HepG2 (cell line): ENCODE measurements at regions not wholly inside any gene's neighbourhood (a gene's known extent, or its start where the extent isn't known, plus 50 kb on each side); places are given as distances from the start of the nearest gene placed in this dataset.

Experiments
- ATAC-seq: fragments of 200-7000 bp; cut with Tn5 transposase; 3 replicates; pipeline ENCODE4 v1.9.1; 2020; ENCODE audit warnings: mild to moderate bottlenecking, moderate library complexity
- BruUV-seq: library from RNA; stranded (reverse); fragments of 400-500 nt; replicated peaks from 2 replicates; lab custom pipeline; 2021; lab: Mats Ljungman, UMichigan
- CTCF ChIA-PET: fragments of 300-600 bp; formaldehyde crosslinking; extraction: SDS; loops from one replicate; lab custom pipeline; 2021; ENCODE audit warnings: low total read pairs, inconsistent platforms, low intra/inter-chr PET ratio; lab: Yijun Ruan, JAX
- POLR2A ChIA-PET: fragments of 350-600 bp; sonication (Branson Sonifier 250); formaldehyde crosslinking; loops from one replicate; lab custom pipeline; 2020; ENCODE audit warnings: antibody characterized with exemption, inconsistent platforms; lab: Yijun Ruan, JAX
- DNase-seq: peaks from one replicate; pipeline ENCODE4 v3.0.0-alpha.2; 2015; ENCODE audit warnings: low spot score
- FAIRE-seq: peaks from 3 replicates; lab custom pipeline; 2011; peaks lifted over from hg19 to GRCh38; lab: Jason Lieb, UNC
- H2AFZ ChIP-seq: one replicate; pipeline ENCODE4 v1.6.1; 2011; ENCODE audit warnings: low read length, inconsistent platforms
- H3K27ac ChIP-seq: fragments of 300-600 bp; 3 replicates; pipeline ENCODE4 v1.8.0; 2011; ENCODE audit warnings: mixed run types, mild to moderate bottlenecking, mixed read lengths, low read length, inconsistent platforms; ENCODE audit not compliant: insufficient read depth; ENCODE audit errors: extremely low read length
- H3K27me3 ChIP-seq, 2 experiments: fragments of 200-600 bp in 1 of 2; 2 replicates in 1 of 2; 3 replicates in 1 of 2; pipeline versions ENCODE4 v1.6.0 to v1.8.0; 2011; ENCODE audit warnings: low read length in 2 of 2, mild to moderate bottlenecking in 2 of 2, moderate library complexity in 2 of 2, inconsistent platforms in 1 of 2; ENCODE audit not compliant: insufficient read depth in 2 of 2, control insufficient read depth in 1 of 2
- H3K36me3 ChIP-seq, 2 experiments: fragments of 200-600 bp in 1 of 2; replicated peaks in 1 of 2; 2 replicates in 1 of 2; 3 replicates in 1 of 2; pipeline versions ENCODE4 v1.5.1 to v1.8.0; 2011; ENCODE audit warnings: low read length in 2 of 2, inconsistent platforms in 1 of 2; ENCODE audit not compliant: insufficient read depth in 2 of 2, control insufficient read depth in 1 of 2
- H3K4me1 ChIP-seq: 2 replicates; pipeline ENCODE4 v1.5.1; 2012; ENCODE audit warnings: low read length, inconsistent platforms; ENCODE audit not compliant: insufficient read depth
- H3K4me2 ChIP-seq: 2 replicates; pipeline ENCODE4 v1.6.0; 2011; ENCODE audit warnings: low read depth, low read length, inconsistent platforms
- H3K4me3 ChIP-seq, 3 experiments: fragments of 200-600 bp in 1 of 3; sonication (generic), shearing (Covaris generic) in 1 of 3; replicated peaks in 1 of 3; 2 replicates each; pipeline ENCODE4 v1.5.1; 2011 to 2016; ENCODE audit warnings: low read length in 3 of 3, inconsistent platforms in 2 of 3, low read depth in 2 of 3, mild to moderate bottlenecking in 2 of 3, control low read depth in 1 of 3, mixed read lengths in 1 of 3; ENCODE audit not compliant: insufficient read depth in 1 of 3
- H3K79me2 ChIP-seq: one replicate; pipeline ENCODE4 v1.6.1; 2011; ENCODE audit warnings: low read length, inconsistent platforms; ENCODE audit not compliant: insufficient read depth
- H3K9ac ChIP-seq: 2 replicates; pipeline ENCODE4 v1.6.0; 2011; ENCODE audit warnings: mild to moderate bottlenecking, low read depth, low read length, inconsistent platforms; ENCODE audit not compliant: insufficient read depth
- H3K9me3 ChIP-seq: 2 replicates; pipeline ENCODE4 v1.5.1; 2012; ENCODE audit warnings: mild to moderate bottlenecking, low read length
- H4K20me1 ChIP-seq: 2 replicates; pipeline ENCODE4 v1.6.0; 2011; ENCODE audit warnings: inconsistent platforms, mild to moderate bottlenecking, low read length, moderate library complexity; ENCODE audit not compliant: insufficient read depth
- CBX1 ChIP-seq: IDR thresholded peaks from one replicate; pipeline ENCODE4 v1.6.1; 2016; ENCODE audit warnings: antibody characterized with exemption, low read depth
- KLF16 ChIP-seq, 2 experiments: sonication (generic) in 1 of 2; formaldehyde crosslinking in 1 of 2; IDR thresholded peaks; 2 replicates each; pipeline versions ENCODE4 v1.6.1 to v1.8.0; 2016 to 2023; ENCODE audit warnings: missing genetic modification reagents in 2 of 2, missing compliant biosample characterization in 1 of 2
- NPAS2 ChIP-seq: sonication (generic); formaldehyde crosslinking; IDR thresholded peaks from 2 replicates; pipeline ENCODE4 v1.8.0; 2022; ENCODE audit warnings: mild to moderate bottlenecking, missing genetic modification reagents, borderline replicate concordance
- SIN3A ChIP-seq: IDR thresholded peaks from 2 replicates; pipeline ENCODE4 v1.6.1; 2011; ENCODE audit warnings: low read depth, mild to moderate bottlenecking, control low read depth, low read length, borderline replicate concordance
- SPEN ChIP-seq: sonication (generic); formaldehyde crosslinking; IDR thresholded peaks from 2 replicates; pipeline ENCODE4 v1.5.1; 2020; ENCODE audit warnings: low read depth, mild to moderate bottlenecking, missing genetic modification reagents
- ZBTB2 ChIP-seq: sonication (generic); formaldehyde crosslinking; IDR thresholded peaks from 2 replicates; pipeline ENCODE4 v1.8.0; 2022; ENCODE audit warnings: low read depth, missing genetic modification reagents
- ZBTB21 ChIP-seq: sonication (generic); formaldehyde crosslinking; IDR thresholded peaks from 2 replicates; pipeline ENCODE4 v1.4.0; 2020; ENCODE audit warnings: missing genetic modification reagents
- ZBTB37 ChIP-seq: sonication (generic); formaldehyde crosslinking; IDR thresholded peaks from 2 replicates; pipeline ENCODE4 v1.4.0; 2020; ENCODE audit warnings: mild to moderate bottlenecking, missing genetic modification reagents
- ZNF160 ChIP-seq: sonication (generic); formaldehyde crosslinking; IDR thresholded peaks from 2 replicates; pipeline ENCODE4 v1.8.0; 2022; ENCODE audit warnings: mild to moderate bottlenecking, inconsistent platforms, missing genetic modification reagents
- ZNF274 ChIP-seq: sonication (generic); formaldehyde crosslinking; IDR thresholded peaks from 2 replicates; pipeline ENCODE4 v1.5.1; 2020; ENCODE audit warnings: mild to moderate bottlenecking, missing genetic modification reagents
- ZNF329 ChIP-seq: sonication (generic); formaldehyde crosslinking; IDR thresholded peaks from 2 replicates; pipeline ENCODE4 v1.9.0; 2021; ENCODE audit warnings: low read depth, mild to moderate bottlenecking, missing genetic modification reagents
- ZNF367 ChIP-seq: sonication (generic); formaldehyde crosslinking; IDR thresholded peaks from 2 replicates; pipeline ENCODE4 v1.4.0; 2020; ENCODE audit warnings: missing genetic modification reagents, borderline replicate concordance
- ZNF549 ChIP-seq: sonication (generic); formaldehyde crosslinking; IDR thresholded peaks from 2 replicates; pipeline ENCODE4 v1.5.0; 2020; ENCODE audit warnings: missing genetic modification reagents
- ZNF564 ChIP-seq: sonication (generic); formaldehyde crosslinking; IDR thresholded peaks from 2 replicates; pipeline ENCODE4 v1.8.1; 2023; ENCODE audit warnings: mild to moderate bottlenecking, missing genetic modification reagents
- ZNF572 ChIP-seq: sonication (generic); formaldehyde crosslinking; IDR thresholded peaks from 2 replicates; pipeline ENCODE4 v1.5.1; 2020; ENCODE audit warnings: mild to moderate bottlenecking, missing genetic modification reagents
- ZNF674 ChIP-seq: sonication (generic); formaldehyde crosslinking; IDR thresholded peaks from 2 replicates; pipeline ENCODE4 v1.5.0; 2020; ENCODE audit warnings: low read depth, mild to moderate bottlenecking, missing genetic modification reagents
- WGBS: methylation state at CpG from one replicate; pipeline ENCODE4 v1.1.6; 2017; ENCODE audit warnings: low lambda C conversion rate; 5-methylcytosine and 5-hydroxymethylcytosine counted together
- in situ Hi-C: cut with HindIII; loops from 2 replicates; pipeline ENCODE4 v1.10.0; 2017; ENCODE audit warnings: low pct_unique_long_range_greater_than_20kb; ENCODE audit not compliant: extremely low pct_ligation_motif_present
- intact Hi-C: fragments of 100-400 bp; cut with micrococcal nuclease; formaldehyde crosslinking; loops from one replicate; pipeline ENCODE4 v1.10.0; 2022; ENCODE audit not compliant: unreplicated experiment
- TF ChIP-seq, protein P1 (sequence below): sonication (generic); formaldehyde crosslinking; IDR thresholded peaks from 2 replicates; pipeline ENCODE4 v1.4.0; 2020; ENCODE audit warnings: mild to moderate bottlenecking, missing genetic modification reagents
- TF ChIP-seq, protein P2 (sequence below): sonication (generic); formaldehyde crosslinking; IDR thresholded peaks from 2 replicates; pipeline ENCODE4 v1.5.1; 2020; ENCODE audit warnings: mild to moderate bottlenecking, missing genetic modification reagents, borderline replicate concordance

DNA sequence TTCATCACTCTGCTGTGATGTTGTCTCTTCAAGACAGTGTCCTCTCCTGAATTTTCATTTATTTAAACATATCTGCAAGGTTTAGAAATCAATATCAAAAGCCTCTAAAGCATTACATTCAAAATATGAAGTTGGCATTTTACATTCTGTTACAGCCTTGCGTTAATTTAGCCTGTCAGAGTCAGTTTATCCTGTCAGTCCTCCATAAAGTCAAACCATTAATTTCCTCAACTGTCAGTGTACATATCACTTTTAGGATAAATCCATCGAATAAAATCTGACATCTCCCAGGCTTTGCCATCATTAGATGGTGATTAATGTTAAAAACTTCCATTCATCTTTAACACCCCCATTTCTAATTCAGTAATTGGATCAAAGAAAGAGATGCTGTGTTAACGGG is 77.0 kb downstream of the NPY start:
- Histone ChIP-seq H3K9me3 (no peaks in the 10 kb centered on the region), H3K79me2 (no peaks in the 10 kb centered on the region), H3K4me3 (no peak overlapping the region), H3K4me2 (no peak overlapping the region), H3K27ac (no peak overlapping the region), H3K4me1 (no peaks in the 10 kb centered on the region), H3K36me3 (no peaks in the 10 kb centered on the region), H4K20me1 (no peaks in the 10 kb centered on the region), H2AFZ (no peak overlapping the region), H3K27me3 (0 out of 5 replicates have a peak, but pooled peaks cover 0 to 2% of the 10 kb centered on the region in 2 experiments), H3K9ac (no peak overlapping the region)
- BruUV-seq, result no TSS peak
- FAIRE-seq (no peak), DNase-seq (no peak), ATAC-seq (no peak)
- in situ Hi-C loops, result no loop called here
- WGBS, result 3% methylated on average over 3 of the region's 3 CpGs
- intact Hi-C loops, result no loop called here
- CTCF ChIA-PET, result no interaction called here
- POLR2A ChIA-PET, result no interaction called here
- TF ChIP-seq ZNF564 (CRISPR knock-in tag) (no peak), NPAS2 (CRISPR knock-in tag) (no peak), ZNF160 (no peak), ZNF367 (no peak), ZBTB37 (CRISPR knock-in tag) (no peak), SPEN (no peak), ZNF549 (CRISPR knock-in tag) (no peak), ZBTB21 (no peak), ZBTB2 (CRISPR knock-in tag) (no peak), ZNF572 (no peak), CBX1 (no peak), ZNF674 (CRISPR knock-in tag) (no peak), ZNF274 (CRISPR knock-in tag) (no peak), ZNF329 (no peak), SIN3A (no peak), KLF16 (CRISPR knock-in tag; IDR thresholded peaks at IDR 0.05) (no peak)
- TF ChIP-seq, protein P1, sequence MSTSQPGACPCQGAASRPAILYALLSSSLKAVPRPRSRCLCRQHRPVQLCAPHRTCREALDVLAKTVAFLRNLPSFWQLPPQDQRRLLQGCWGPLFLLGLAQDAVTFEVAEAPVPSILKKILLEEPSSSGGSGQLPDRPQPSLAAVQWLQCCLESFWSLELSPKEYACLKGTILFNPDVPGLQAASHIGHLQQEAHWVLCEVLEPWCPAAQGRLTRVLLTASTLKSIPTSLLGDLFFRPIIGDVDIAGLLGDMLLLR (CRISPR knock-in tag), result no peak
- TF ChIP-seq, protein P2, sequence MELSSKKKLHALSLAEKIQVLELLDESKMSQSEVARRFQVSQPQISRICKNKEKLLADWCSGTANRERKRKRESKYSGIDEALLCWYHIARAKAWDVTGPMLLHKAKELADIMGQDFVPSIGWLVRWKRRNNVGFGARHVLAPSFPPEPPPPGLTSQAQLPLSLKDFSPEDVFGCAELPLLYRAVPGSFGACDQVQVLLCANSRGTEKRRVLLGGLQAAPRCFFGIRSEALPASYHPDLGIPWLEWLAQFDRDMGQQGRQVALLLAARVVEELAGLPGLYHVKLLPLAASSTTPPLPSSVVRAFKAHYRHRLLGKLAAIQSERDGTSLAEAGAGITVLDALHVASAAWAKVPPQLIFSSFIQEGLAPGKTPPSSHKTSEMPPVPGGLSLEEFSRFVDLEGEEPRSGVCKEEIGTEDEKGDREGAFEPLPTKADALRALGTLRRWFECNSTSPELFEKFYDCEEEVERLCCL (CRISPR knock-in tag), result no peak
